Neural cell (in vitro differentiated cells): ENCODE measurements at regions not wholly inside any gene's neighbourhood (a gene's known extent, or its start where the extent isn't known, plus 50 kb on each side); places are given as distances from the start of the nearest gene placed in this dataset.

Experiments
- EP300 ChIP-seq: fragments of 450-650 bp; conservative IDR thresholded peaks from 2 replicates; pipeline ENCODE4 v1.6.1; 2014; ENCODE audit warnings: antibody characterized with exemption, mild to moderate bottlenecking, moderate library complexity; ENCODE audit not compliant: poor library complexity, severe bottlenecking
- EZH2 ChIP-seq: fragments of 200-600, 300-800 bp; shearing (Covaris generic), sonication (generic); IDR thresholded peaks from 2 replicates; pipeline ENCODE4 v1.6.1; 2014; ENCODE audit warnings: antibody characterized with exemption, low read length, borderline replicate concordance, mild to moderate bottlenecking; ENCODE audit not compliant: insufficient read depth, poor library complexity, severe bottlenecking
- MXI1 ChIP-seq: fragments of 450-650 bp; conservative IDR thresholded peaks from 2 replicates; pipeline ENCODE4 v1.6.1; 2014; ENCODE audit warnings: antibody characterized with exemption, mild to moderate bottlenecking; ENCODE audit not compliant: poor library complexity, severe bottlenecking
- POLR2AphosphoS5 ChIP-seq: IDR thresholded peaks from 2 replicates; pipeline ENCODE4 v1.6.1; 2012
- RAD21 ChIP-seq: fragments of 450-650 bp; conservative IDR thresholded peaks from 2 replicates; pipeline ENCODE4 v1.6.1; 2014; ENCODE audit warnings: antibody characterized with exemption, mild to moderate bottlenecking, moderate library complexity
- REST ChIP-seq: IDR thresholded peaks from 2 replicates; pipeline ENCODE4 v1.6.1; 2012; ENCODE audit warnings: borderline replicate concordance
- SMC3 ChIP-seq: fragments of 450-650 bp; conservative IDR thresholded peaks from 2 replicates; pipeline ENCODE4 v1.6.1; 2014; ENCODE audit warnings: antibody characterized with exemption, mild to moderate bottlenecking, moderate library complexity; ENCODE audit not compliant: poor library complexity
- TAF1 ChIP-seq: IDR thresholded peaks from 2 replicates; pipeline ENCODE4 v1.6.1; 2012; ENCODE audit warnings: low read depth
- TF ChIP-seq, protein P1 (sequence below): fragments of 450-650 bp; IDR thresholded peaks from 2 replicates; pipeline ENCODE4 v1.5.1; 2014; ENCODE audit warnings: antibody characterized with exemption, mild to moderate bottlenecking, moderate library complexity; ENCODE audit not compliant: poor library complexity, severe bottlenecking

DNA sequence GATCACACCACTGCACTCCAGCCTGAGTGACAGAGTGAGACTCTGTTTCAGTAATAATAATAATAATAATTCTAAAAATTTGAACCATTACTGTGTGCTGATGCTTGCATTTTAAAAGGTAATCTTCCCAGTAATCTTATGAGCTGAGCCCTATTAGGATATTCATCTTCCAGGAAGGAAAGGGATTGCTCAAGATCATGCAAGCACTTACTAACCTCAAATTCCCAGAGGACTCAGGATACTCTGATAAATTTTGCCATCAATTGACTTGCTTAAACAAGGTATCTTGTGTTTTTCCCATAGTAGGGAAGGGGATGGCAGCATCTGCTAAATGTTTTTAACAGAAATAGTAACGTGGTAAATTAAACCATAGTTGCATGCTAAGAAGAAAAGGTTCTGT lies 176.4 kb upstream of the MRPS30 start:
- TF ChIP-seq, protein P1, sequence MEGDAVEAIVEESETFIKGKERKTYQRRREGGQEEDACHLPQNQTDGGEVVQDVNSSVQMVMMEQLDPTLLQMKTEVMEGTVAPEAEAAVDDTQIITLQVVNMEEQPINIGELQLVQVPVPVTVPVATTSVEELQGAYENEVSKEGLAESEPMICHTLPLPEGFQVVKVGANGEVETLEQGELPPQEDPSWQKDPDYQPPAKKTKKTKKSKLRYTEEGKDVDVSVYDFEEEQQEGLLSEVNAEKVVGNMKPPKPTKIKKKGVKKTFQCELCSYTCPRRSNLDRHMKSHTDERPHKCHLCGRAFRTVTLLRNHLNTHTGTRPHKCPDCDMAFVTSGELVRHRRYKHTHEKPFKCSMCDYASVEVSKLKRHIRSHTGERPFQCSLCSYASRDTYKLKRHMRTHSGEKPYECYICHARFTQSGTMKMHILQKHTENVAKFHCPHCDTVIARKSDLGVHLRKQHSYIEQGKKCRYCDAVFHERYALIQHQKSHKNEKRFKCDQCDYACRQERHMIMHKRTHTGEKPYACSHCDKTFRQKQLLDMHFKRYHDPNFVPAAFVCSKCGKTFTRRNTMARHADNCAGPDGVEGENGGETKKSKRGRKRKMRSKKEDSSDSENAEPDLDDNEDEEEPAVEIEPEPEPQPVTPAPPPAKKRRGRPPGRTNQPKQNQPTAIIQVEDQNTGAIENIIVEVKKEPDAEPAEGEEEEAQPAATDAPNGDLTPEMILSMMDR: no peak
- TF ChIP-seq TAF1 (no peak), EP300 (no peak), POLR2AphosphoS5 (no peak), EZH2 (no peak), SMC3 (no peak), RAD21 (no peak), REST (peak; percentile 59), MXI1 (no peak)
